Spinal cord (tissue), 9 donors: ENCODE measurements at regions not wholly inside any gene's neighbourhood (a gene's known extent, or its start where the extent isn't known, plus 50 kb on each side); places are given as distances from the start of the nearest gene placed in this dataset.

Source experiments
- DNase-seq, 6 donors: peaks; one replicate each; pipeline versions ENCODE4 v3.0.0 to v3.0.0-alpha.2; 2013 to 2015; ENCODE audit warnings: low spot score in 6 of 6, low read depth in 4 of 6
- H3K27ac ChIP-seq: one replicate; pipeline ENCODE4 v1.5.1; 2013; ENCODE audit warnings: low read depth, low read length, control low read depth
- H3K27me3 ChIP-seq: one replicate; pipeline ENCODE4 v1.6.1; 2013; ENCODE audit warnings: low read length; ENCODE audit not compliant: control insufficient read depth, insufficient read depth
- H3K36me3 ChIP-seq: one replicate; pipeline ENCODE4 v1.6.1; 2013; ENCODE audit warnings: low read length; ENCODE audit not compliant: control insufficient read depth, insufficient read depth
- H3K4me1 ChIP-seq: one replicate; pipeline ENCODE4 v1.6.1; 2013; ENCODE audit warnings: low read length; ENCODE audit not compliant: control insufficient read depth, insufficient read depth
- H3K4me3 ChIP-seq: one replicate; pipeline ENCODE4 v1.5.1; 2013; ENCODE audit warnings: low read depth, low read length, control low read depth
- H3K9me3 ChIP-seq: one replicate; pipeline ENCODE4 v1.6.1; 2013; ENCODE audit warnings: low read length; ENCODE audit not compliant: control insufficient read depth, insufficient read depth
- WGBS: methylation state at CpG from one replicate; pipeline ENCODE4 v1.1.5; 2013; ENCODE audit warnings: missing lambda C conversion rate; ENCODE audit not compliant: insufficient coverage; 5-methylcytosine and 5-hydroxymethylcytosine counted together
- donor health status: healthy.

- Histone ChIP-seq H3K9me3 (no peaks in the 10 kb centered on the region), H3K27ac (no peak overlapping the region), H3K4me3 (no peak overlapping the region), H3K4me1 (no peaks in the 10 kb centered on the region), H3K36me3 (no peaks in the 10 kb centered on the region), H3K27me3 (no peaks in the 10 kb centered on the region)
- 100% methylated on average over 1 of the region's 2 CpGs for WGBS
- DNase-seq = no peak
These were observed 179.5 kb downstream of the WNT5A start for GRCh38 chr3:55307622-55308021.

DNA sequence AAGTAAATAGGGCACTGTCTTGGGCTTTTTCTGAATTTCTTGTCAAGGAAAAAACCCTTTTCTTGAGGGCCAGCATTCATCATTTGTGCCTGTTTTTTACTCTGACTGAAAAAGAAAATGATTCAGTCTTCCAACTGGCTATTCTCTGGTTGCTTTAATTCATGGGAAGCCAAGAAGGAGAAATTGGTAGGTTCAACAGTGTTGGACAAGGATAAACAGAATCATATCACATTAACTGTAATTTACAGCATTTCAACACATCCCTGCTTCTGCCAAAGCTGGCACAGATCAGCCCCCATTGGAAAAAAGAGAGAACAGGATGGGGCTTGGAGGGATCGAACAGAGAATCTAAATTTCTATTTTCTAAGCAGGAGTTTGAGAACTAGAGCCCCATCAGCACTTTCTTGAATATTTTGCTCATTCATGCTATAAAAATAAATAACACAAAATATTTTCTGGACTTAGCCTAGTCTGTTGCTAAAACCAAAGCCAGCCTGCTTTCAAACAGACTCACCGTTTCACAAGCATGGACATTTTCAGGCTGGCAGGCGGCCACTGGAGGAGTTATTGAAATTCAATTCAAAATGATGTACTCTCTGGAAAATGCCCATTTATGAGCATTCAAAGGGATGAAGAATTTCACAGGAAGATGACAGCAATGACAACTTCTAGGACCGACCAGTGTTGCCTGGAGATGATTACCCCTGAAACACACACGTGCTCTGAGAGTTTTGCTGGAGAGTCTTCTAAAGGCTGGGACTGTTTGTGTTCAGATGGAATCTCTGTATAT, 181.2 kb downstream of the WNT5A start:
- WGBS = 20% methylated on average over 2 of the region's 5 CpGs
- no peaks in the 10 kb centered on the region for H3K9me3 ChIP-seq
- no peak overlapping the region for H3K4me3 ChIP-seq
- no peaks in the 10 kb centered on the region for H3K27me3 ChIP-seq
- peak overlapping the region; percentile 35 for H3K27ac ChIP-seq
- H3K36me3 ChIP-seq = no peaks in the 10 kb centered on the region
- DNase-seq = peak in 2 of 6 donors; percentile 37 to 84
- no peaks in the 10 kb centered on the region for H3K4me1 ChIP-seq

DNA sequence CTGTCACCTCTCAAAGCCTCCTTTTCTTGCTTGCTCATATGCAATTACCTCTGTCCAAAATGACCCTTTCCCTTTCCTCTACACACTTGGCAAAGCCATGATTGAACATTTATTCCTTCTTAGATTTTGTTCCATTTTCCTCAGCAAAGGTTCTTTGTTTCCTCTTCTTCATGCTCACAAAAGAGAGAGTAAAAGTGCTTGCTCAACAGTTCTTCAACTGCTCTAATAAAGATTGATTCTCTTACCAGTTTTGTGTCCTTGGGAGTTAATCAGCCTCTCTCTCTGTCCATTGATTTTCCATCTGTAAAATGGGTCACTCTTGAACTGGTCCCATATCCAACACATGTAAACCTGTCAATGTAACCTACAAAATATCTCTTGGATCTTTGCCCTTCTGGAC, 186.4 kb downstream of the WNT5A start:
- H3K36me3 ChIP-seq = no peaks in the 10 kb centered on the region
- H3K27me3 ChIP-seq = no peaks in the 10 kb centered on the region
- no peaks in the 10 kb centered on the region for H3K9me3 ChIP-seq
- no peaks in the 10 kb centered on the region for H3K4me1 ChIP-seq
- no peak overlapping the region for H3K4me3 ChIP-seq
- H3K27ac ChIP-seq = no peak overlapping the region
- DNase-seq = no peak

GRCh38 chr3:55297706-55298105, 189.4 kb downstream of the WNT5A start:
- H3K27me3 ChIP-seq = no peaks in the 10 kb centered on the region
- H3K4me1 ChIP-seq = no peaks in the 10 kb centered on the region
- no peak overlapping the region for H3K27ac ChIP-seq
- WGBS = 83% methylated on average over 5 of the region's 5 CpGs
- H3K36me3 ChIP-seq = no peaks in the 10 kb centered on the region
- H3K9me3 ChIP-seq = no peaks in the 10 kb centered on the region
- H3K4me3 ChIP-seq = no peak overlapping the region
- peak in 1 of 6 donors; percentile 8 for DNase-seq

DNA sequence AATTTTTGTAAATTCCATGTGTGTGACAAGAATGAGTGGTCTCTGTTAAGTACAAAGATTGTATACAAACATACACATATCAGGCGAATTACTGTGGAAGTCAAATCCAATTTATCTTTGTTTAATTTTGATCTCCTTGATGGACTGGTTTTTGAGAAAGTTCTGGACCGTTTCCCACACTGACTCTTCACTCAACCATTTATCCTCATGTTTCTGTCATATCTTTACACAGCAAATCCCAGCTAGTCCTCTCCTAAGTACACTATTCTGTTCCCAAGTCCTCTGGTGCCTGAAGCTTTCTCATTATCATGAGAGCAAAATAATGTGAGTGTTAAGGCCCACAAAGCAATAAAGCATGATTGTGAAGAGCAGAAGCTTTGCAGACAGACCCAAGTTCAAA, 189.9 kb downstream of the WNT5A start:
- Histone ChIP-seq H3K4me1 (peaks cover 3% of the 10 kb centered on the region), H3K27ac (no peak overlapping the region), H3K27me3 (no peaks in the 10 kb centered on the region), H3K9me3 (no peaks in the 10 kb centered on the region), H3K4me3 (no peak overlapping the region), H3K36me3 (no peaks in the 10 kb centered on the region)
- DNase-seq = no peak
- WGBS = 100% methylated on average over 1 of the region's 2 CpGs

DNA sequence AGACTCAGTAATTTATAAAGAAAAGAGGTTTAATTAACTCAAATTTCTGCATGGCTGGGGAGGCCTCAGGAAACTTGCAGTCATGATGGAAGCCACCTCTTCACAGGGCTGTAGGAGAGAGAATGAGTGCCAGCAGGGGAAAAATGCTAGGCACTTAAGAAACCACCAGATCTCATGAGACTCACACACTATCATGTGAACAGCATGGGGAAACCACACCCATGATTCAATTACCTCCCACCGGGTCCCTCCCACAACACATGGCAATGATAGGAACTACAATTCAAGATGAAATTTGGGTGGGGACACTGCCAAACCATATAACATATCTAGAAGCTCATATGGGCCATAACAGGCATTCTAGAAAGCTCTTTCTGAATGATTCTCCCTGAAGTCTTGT, 190.3 kb downstream of the WNT5A start:
- no peaks in the 10 kb centered on the region for H3K9me3 ChIP-seq
- H3K27me3 ChIP-seq = no peaks in the 10 kb centered on the region
- peaks cover 3% of the 10 kb centered on the region for H3K4me1 ChIP-seq
- WGBS = no CpG with 5 or more reads among the region's 1 CpG
- no peak overlapping the region for H3K4me3 ChIP-seq
- no peaks in the 10 kb centered on the region for H3K36me3 ChIP-seq
- no peak for DNase-seq
- H3K27ac ChIP-seq = no peak overlapping the region

GRCh38 chr3:55296030-55296429, 191.1 kb downstream of the WNT5A start:
- no CpG with 5 or more reads among the region's 2 CpGs for WGBS
- Histone ChIP-seq H3K27me3 (no peaks in the 10 kb centered on the region), H3K27ac (no peak overlapping the region), H3K4me1 (peaks cover 3% of the 10 kb centered on the region), H3K36me3 (no peaks in the 10 kb centered on the region), H3K9me3 (no peaks in the 10 kb centered on the region), H3K4me3 (no peak overlapping the region)
- DNase-seq = no peak

DNA sequence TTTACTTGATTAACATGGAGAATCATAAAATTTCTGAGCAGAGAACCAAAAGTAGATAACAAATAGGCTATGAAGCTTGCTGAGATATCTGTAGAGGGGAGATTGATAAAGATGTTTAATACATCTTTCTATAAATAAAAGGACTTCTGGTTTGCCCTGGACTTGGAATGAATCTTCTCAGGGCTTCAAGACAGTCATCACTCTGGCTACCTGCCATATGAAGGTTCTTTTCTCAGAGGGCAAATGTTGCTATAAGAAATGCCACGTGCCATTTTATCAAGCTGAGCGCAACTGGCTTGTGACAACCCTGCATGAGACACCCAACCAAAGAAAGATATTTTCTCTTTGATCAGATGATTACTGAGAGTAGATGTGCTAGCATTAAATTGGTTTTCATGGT, 192.5 kb downstream of the WNT5A start:
- peaks cover 3% of the 10 kb centered on the region for H3K4me1 ChIP-seq
- no peaks in the 10 kb centered on the region for H3K9me3 ChIP-seq
- H3K27me3 ChIP-seq = no peaks in the 10 kb centered on the region
- no CpG with 5 or more reads among the region's 2 CpGs for WGBS
- DNase-seq = peak in 1 of 6 donors; percentile 16
- no peak overlapping the region for H3K4me3 ChIP-seq
- no peaks in the 10 kb centered on the region for H3K36me3 ChIP-seq
- no peak overlapping the region for H3K27ac ChIP-seq

DNA sequence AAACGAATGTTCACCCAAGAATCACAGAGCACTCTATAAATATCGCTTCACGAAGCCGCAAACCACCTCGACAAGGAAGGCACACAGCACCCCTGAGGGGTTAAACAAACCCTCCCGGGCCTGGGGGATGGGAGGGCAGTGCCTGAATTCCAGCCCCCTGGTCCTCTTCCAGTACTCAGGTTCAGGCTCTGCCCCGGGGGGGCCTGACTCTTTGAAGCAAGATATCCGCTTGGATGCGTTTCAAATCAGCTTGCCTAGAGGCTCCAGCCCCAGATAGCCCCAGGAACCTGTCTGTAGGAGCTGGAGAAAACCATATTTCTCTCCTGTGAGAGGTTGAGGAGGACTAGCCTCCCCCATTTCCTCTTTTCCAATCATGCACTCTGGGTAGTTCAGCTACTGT, 194.7 kb downstream of the WNT5A start:
- Histone ChIP-seq H3K27ac (no peak overlapping the region), H3K4me1 (peaks cover 3% of the 10 kb centered on the region), H3K27me3 (no peaks in the 10 kb centered on the region), H3K36me3 (no peaks in the 10 kb centered on the region), H3K4me3 (no peak overlapping the region), H3K9me3 (no peaks in the 10 kb centered on the region)
- no peak for DNase-seq
- WGBS = 28% methylated on average over 4 of the region's 9 CpGs

DNA sequence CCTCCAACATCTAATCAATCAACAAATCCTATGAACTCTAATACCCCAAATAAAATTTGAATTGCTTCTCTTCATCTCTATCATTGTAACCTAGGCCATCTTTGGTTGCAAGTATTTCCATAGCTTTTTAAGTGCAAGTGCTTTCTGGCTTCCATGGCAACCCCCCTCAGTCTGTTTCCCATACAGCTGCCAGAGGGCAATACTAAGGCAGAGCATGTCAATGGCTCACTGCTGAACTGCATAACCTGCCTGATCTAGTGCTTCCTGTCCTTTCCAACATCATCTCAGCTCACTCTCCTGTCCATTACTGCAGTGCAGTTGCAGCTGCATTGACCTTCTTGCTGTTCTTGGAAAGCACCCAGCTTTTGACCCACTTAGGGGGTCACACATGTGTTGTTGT, 198.4 kb downstream of the WNT5A start:
- Histone ChIP-seq H3K4me3 (no peak overlapping the region), H3K4me1 (peaks cover 3% of the 10 kb centered on the region), H3K36me3 (no peaks in the 10 kb centered on the region), H3K9me3 (no peaks in the 10 kb centered on the region), H3K27ac (no peak overlapping the region), H3K27me3 (no peaks in the 10 kb centered on the region)
- DNase-seq = peak in 3 of 6 donors; percentile 26 to 51 (median 45)
